ENCODE measurements at regions not wholly inside any gene's neighbourhood (a gene's known extent, or its start where the extent isn't known, plus 50 kb on each side); places are given as distances from the start of the nearest gene placed in this dataset.

- peaks cover 6% of the 10 kb centered on the region for H3K4me1 ChIP-seq (ENCODE audit: control insufficient read depth, insufficient read depth, low read length)
- H3K27ac ChIP-seq (ENCODE audit: low read length), result no peak overlapping the region
- no peaks in the 10 kb centered on the region for H3K9me3 ChIP-seq (ENCODE audit: control insufficient read depth, low read depth, low read length)
- no peaks in the 10 kb centered on the region for H3K27me3 ChIP-seq (ENCODE audit: control insufficient read depth, insufficient read depth, low read length)
- peaks cover 28% of the 10 kb centered on the region for H3K36me3 ChIP-seq (ENCODE audit: control insufficient read depth, insufficient read depth, low read length)
- H3K4me3 ChIP-seq (ENCODE audit: low read length), result no peak overlapping the region
- 100% methylated on average over 1 of the region's 8 CpGs for WGBS (ENCODE audit: insufficient coverage, low lambda C conversion rate)
- no peak for DNase-seq
Measured at GRCh38 chr20:36824142-36824940, 50.8 kb upstream of the DSN1 start.

DNA sequence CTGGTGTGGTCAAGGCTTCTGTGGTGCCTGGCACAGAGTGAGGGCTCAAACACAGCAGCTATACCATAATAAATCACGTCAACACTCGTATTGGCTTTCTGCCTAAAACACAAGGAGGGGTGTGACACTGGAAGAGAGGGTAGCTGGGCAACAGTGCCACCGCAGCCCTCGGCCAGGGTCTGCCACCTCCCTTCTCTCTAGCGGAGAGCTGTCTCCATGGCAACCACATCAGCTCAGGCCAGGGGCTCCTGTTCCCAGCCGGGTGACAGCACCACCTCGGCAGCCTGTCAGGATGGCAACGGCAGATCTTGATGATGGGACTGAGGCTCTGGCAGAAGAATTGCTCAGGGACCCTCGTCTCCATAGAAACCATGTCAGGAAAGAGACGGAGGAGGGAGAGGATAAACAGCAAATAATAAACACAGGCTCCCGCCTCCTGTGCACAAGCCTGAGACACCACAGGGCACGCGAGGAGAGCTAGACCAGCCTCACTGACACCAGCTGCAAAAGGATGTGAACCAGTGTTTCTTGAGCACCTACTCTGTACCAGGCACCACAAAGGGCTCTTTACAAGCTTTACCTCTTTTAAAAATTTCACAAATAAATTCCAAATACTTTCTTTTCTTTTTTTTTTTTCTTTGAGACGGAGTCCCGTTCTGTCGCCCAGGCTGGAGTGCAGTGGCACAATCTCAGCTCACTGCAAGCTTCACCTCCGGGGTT, 50.4 kb upstream of the TLDC2 start:
- Histone ChIP-seq H3K27ac (ENCODE audit: low read length) (no peak overlapping the region), H3K36me3 (ENCODE audit: control insufficient read depth, insufficient read depth, low read length) (peaks cover 30% of the 10 kb centered on the region), H3K4me3 (ENCODE audit: low read length) (no peak overlapping the region), H3K9me3 (ENCODE audit: control insufficient read depth, low read depth, low read length) (no peaks in the 10 kb centered on the region), H3K27me3 (ENCODE audit: control insufficient read depth, insufficient read depth, low read length) (no peaks in the 10 kb centered on the region), H3K4me1 (ENCODE audit: control insufficient read depth, insufficient read depth, low read length) (no peaks in the 10 kb centered on the region)
- 50% methylated on average over 1 of the region's 17 CpGs for WGBS (ENCODE audit: insufficient coverage, low lambda C conversion rate)
- DNase-seq, result peak in 1 of 2 donors; percentile 22
